HCT116 (cell line): ENCODE measurements at regions not wholly inside any gene's neighbourhood (a gene's known extent, or its start where the extent isn't known, plus 50 kb on each side); places are given as distances from the start of the nearest gene placed in this dataset.

Experiments used
- ATAC-seq: fragments of 200-7000 bp; cut with Tn5 transposase; 2 replicates; pipeline ENCODE4 v1.9.1; 2020; ENCODE audit warnings: mild to moderate bottlenecking, moderate library complexity
- BruUV-seq: library from RNA; stranded (reverse); fragments of 400-500 nt; replicated peaks from 2 replicates; lab custom pipeline; 2021; lab: Mats Ljungman, UMichigan
- CTCF ChIA-PET: fragments of 300-600 bp; sonication (Branson Sonifier 250); formaldehyde crosslinking; loops from one replicate; lab custom pipeline; 2021; ENCODE audit warnings: antibody characterized with exemption; lab: Charles Lee
- POLR2A ChIA-PET: fragments of 300-600, 350-600 bp; sonication (Branson Sonifier 250); formaldehyde crosslinking; loops from one replicate; lab custom pipeline; 2021; ENCODE audit warnings: antibody characterized with exemption; lab: Charles Lee
- RAD21 ChIA-PET, 2 experiments: fragments of 300-600 bp; sonication (Branson Sonifier 250); formaldehyde crosslinking; loops; one replicate each; lab custom pipeline; 2023; ENCODE audit warnings: low total read pairs in 2 of 2; ENCODE audit not compliant: uncharacterized antibody in 2 of 2, unreplicated experiment in 2 of 2, low non-redundant PET in 1 of 2; lab: Charles Lee
- DNase-seq: peaks from one replicate; pipeline ENCODE4 v3.0.0-alpha.2; 2010; ENCODE audit warnings: low read depth, low spot score
- H2AFZ ChIP-seq: fragments of 200-600 bp; shearing (Covaris generic), sonication (generic); 2 replicates; pipeline ENCODE4 v1.6.1; 2017; ENCODE audit warnings: low read depth, mixed run types, mixed read lengths, antibody characterized with exemption, low read length; ENCODE audit not compliant: poor library complexity, severe bottlenecking
- H3K27ac ChIP-seq: 2 replicates; pipeline ENCODE4 v1.5.1; 2012; ENCODE audit warnings: low read depth, low read length
- H3K27me3 ChIP-seq: fragments of 200-600 bp; sonication (generic); 2 replicates; pipeline ENCODE4 v1.6.1; 2016; ENCODE audit warnings: mixed run types, low read length, mixed read lengths; ENCODE audit not compliant: insufficient read depth
- H3K36me3 ChIP-seq, 2 experiments: fragments of 200-500 bp in 1 of 2; fragments of 200-600 bp in 1 of 2; sonication (Bioruptor generic) in 1 of 2; sonication (generic) in 1 of 2; 2 replicates each; pipeline versions ENCODE4 v1.5.1 to v1.6.1; 2014 to 2016; ENCODE audit warnings: low read length in 2 of 2, inconsistent platforms in 1 of 2, mixed read lengths in 1 of 2, mixed run types in 1 of 2; ENCODE audit not compliant: insufficient read depth in 2 of 2, control insufficient read depth in 1 of 2
- H3K4me1 ChIP-seq, 2 experiments: fragments of 200-600 bp in 1 of 2; sonication (generic) in 1 of 2; 2 replicates each; pipeline versions ENCODE4 v1.5.1 to v1.6.1; 2012 to 2017; ENCODE audit warnings: low read length in 2 of 2, inconsistent platforms in 1 of 2, mild to moderate bottlenecking in 1 of 2, mixed read lengths in 1 of 2, mixed run types in 1 of 2, moderate library complexity in 1 of 2; ENCODE audit not compliant: insufficient read depth in 2 of 2, control insufficient read depth in 1 of 2
- H3K4me2 ChIP-seq: fragments of 200-600 bp; sonication (generic); 2 replicates; pipeline ENCODE4 v1.6.1; 2017; ENCODE audit warnings: mixed run types, low read length, mixed read lengths
- H3K4me3 ChIP-seq, 2 experiments: fragments of 200-600 bp in 1 of 2; sonication (generic) in 1 of 2; replicated peaks in 1 of 2; 2 replicates each; pipeline ENCODE4 v1.5.1; 2011 to 2016; ENCODE audit warnings: low read length in 2 of 2, control low read depth in 1 of 2, low read depth in 1 of 2, mild to moderate bottlenecking in 1 of 2, mixed read lengths in 1 of 2, mixed run types in 1 of 2
- H3K79me2 ChIP-seq: fragments of 200-600 bp; sonication (generic); 2 replicates; pipeline ENCODE4 v1.6.1; 2017; ENCODE audit warnings: mild to moderate bottlenecking, mixed run types, low read length, moderate library complexity, mixed read lengths; ENCODE audit not compliant: insufficient read depth
- H3K9ac ChIP-seq: fragments of 200-600 bp; sonication (generic); 2 replicates; pipeline ENCODE4 v1.6.1; 2016; ENCODE audit warnings: low read length, mixed read lengths
- H3K9me2 ChIP-seq: fragments of 200-600 bp; sonication (generic), shearing (Covaris generic); 2 replicates; pipeline ENCODE4 v1.6.1; 2017; ENCODE audit warnings: mixed run types, mild to moderate bottlenecking, moderate library complexity; ENCODE audit not compliant: insufficient read depth
- H3K9me3 ChIP-seq, 2 experiments: fragments of 200-500 bp in 1 of 2; fragments of 200-600 bp in 1 of 2; sonication (Bioruptor generic) in 1 of 2; sonication (generic) in 1 of 2; 2 replicates each; pipeline ENCODE4 v1.6.1; 2014 to 2017; ENCODE audit warnings: low read length in 2 of 2, mixed read lengths in 2 of 2, inconsistent platforms in 1 of 2, low read depth in 1 of 2, mild to moderate bottlenecking in 1 of 2, mixed run types in 1 of 2, moderate library complexity in 1 of 2; ENCODE audit not compliant: control insufficient read depth in 1 of 2, insufficient read depth in 1 of 2
- H4K20me1 ChIP-seq: fragments of 200-600 bp; sonication (generic), shearing (Covaris generic); 2 replicates; pipeline ENCODE4 v1.6.1; 2017; ENCODE audit warnings: mixed run types, mild to moderate bottlenecking, moderate library complexity; ENCODE audit not compliant: insufficient read depth
- CEBPB ChIP-seq: IDR thresholded peaks from 2 replicates; pipeline ENCODE4 v1.6.1; 2012; ENCODE audit warnings: low read depth
- JUND ChIP-seq: IDR thresholded peaks from 2 replicates; pipeline ENCODE4 v1.6.1; 2012
- POLR2A ChIP-seq: IDR thresholded peaks from 2 replicates; pipeline ENCODE4 v1.7.0; 2011; ENCODE audit warnings: borderline replicate concordance; ENCODE audit not compliant: insufficient read depth, insufficient read length; ENCODE audit errors: extremely low read depth
- POLR2AphosphoS5 ChIP-seq: IDR thresholded peaks from 2 replicates; pipeline ENCODE4 v1.6.1; 2011; ENCODE audit warnings: mild to moderate bottlenecking, low read depth, low read length, moderate library complexity
- RAD21 ChIP-seq: IDR thresholded peaks from 2 replicates; pipeline ENCODE4 v1.6.1; 2012; ENCODE audit warnings: low read depth, mild to moderate bottlenecking
- SIN3A ChIP-seq: IDR thresholded peaks from 2 replicates; pipeline ENCODE4 v1.6.1; 2012; ENCODE audit warnings: low read depth
- SRF ChIP-seq: IDR thresholded peaks from 2 replicates; pipeline ENCODE4 v1.6.1; 2012; ENCODE audit warnings: low read depth
- TCF7L2 ChIP-seq: IDR thresholded peaks from 2 replicates; pipeline ENCODE4 v1.7.0; 2011; ENCODE audit warnings: borderline replicate concordance, inconsistent platforms; ENCODE audit not compliant: insufficient read depth, insufficient read length; ENCODE audit errors: extremely low read depth
- YY1 ChIP-seq: IDR thresholded peaks from 2 replicates; pipeline ENCODE4 v1.6.1; 2011; ENCODE audit warnings: low read length, low read depth, moderate library complexity, mild to moderate bottlenecking; ENCODE audit not compliant: insufficient replicate concordance; ENCODE audit errors: extremely low read depth
- ZFX ChIP-seq: fragments of 450-650 bp; IDR thresholded peaks from 2 replicates; pipeline ENCODE4 v1.6.1; 2017
- intact Hi-C: fragments of 100-400 bp; cut with micrococcal nuclease; formaldehyde crosslinking; loops from 2 replicates; pipeline ENCODE4 v1.10.0; 2022
- TF ChIP-seq, protein P1 (sequence below): IDR thresholded peaks from 2 replicates; pipeline ENCODE4 v1.6.1; 2012
- TF ChIP-seq, protein P2 (sequence below): IDR thresholded peaks from 2 replicates; pipeline ENCODE4 v1.6.1; 2012; ENCODE audit warnings: low read depth
- TF ChIP-seq, protein P3 (sequence below): IDR thresholded peaks from 2 replicates; pipeline ENCODE4 v1.6.1; 2012

DNA sequence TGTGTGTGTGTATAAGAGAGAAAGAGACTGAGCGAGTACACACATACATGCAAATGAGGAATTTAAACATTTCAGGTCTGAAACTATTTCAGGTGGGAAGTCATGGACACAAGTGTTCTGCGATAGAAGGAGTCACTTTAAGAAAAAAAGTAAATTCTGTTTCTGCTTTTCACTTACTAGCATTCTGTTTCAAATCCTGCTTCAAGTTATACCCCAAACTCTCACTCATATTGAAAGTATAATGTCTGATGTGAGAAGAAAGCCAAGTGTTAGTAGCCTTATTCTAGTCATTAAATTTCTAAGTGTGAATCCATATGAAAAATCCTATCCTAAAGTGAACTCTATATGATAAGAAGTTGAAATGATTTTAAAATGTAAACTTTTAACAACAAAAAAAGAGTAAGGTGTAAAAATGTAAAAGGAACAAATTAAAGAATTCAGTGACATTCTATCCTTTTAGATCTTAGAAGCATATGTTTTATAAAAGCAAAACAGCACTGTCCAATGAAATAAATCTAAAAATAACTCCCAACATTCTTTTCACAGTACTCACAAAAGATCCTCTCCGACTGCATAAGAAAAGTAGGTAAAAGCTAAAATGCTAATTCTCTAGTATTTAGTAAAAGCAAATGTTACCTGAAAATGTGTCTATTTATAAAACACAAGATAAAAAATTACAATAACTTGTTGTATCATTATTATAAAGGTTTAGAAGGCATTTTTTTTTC, 570.6 kb downstream of the ZEB2 start (continued):
- TF ChIP-seq, protein P1, sequence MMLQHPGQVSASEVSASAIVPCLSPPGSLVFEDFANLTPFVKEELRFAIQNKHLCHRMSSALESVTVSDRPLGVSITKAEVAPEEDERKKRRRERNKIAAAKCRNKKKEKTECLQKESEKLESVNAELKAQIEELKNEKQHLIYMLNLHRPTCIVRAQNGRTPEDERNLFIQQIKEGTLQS = no peak
- no peak for TF ChIP-seq POLR2A
- TF ChIP-seq YY1 = no peak
- no peak for TF ChIP-seq SIN3A
- no peak for TF ChIP-seq JUND
- TF ChIP-seq, protein P2, sequence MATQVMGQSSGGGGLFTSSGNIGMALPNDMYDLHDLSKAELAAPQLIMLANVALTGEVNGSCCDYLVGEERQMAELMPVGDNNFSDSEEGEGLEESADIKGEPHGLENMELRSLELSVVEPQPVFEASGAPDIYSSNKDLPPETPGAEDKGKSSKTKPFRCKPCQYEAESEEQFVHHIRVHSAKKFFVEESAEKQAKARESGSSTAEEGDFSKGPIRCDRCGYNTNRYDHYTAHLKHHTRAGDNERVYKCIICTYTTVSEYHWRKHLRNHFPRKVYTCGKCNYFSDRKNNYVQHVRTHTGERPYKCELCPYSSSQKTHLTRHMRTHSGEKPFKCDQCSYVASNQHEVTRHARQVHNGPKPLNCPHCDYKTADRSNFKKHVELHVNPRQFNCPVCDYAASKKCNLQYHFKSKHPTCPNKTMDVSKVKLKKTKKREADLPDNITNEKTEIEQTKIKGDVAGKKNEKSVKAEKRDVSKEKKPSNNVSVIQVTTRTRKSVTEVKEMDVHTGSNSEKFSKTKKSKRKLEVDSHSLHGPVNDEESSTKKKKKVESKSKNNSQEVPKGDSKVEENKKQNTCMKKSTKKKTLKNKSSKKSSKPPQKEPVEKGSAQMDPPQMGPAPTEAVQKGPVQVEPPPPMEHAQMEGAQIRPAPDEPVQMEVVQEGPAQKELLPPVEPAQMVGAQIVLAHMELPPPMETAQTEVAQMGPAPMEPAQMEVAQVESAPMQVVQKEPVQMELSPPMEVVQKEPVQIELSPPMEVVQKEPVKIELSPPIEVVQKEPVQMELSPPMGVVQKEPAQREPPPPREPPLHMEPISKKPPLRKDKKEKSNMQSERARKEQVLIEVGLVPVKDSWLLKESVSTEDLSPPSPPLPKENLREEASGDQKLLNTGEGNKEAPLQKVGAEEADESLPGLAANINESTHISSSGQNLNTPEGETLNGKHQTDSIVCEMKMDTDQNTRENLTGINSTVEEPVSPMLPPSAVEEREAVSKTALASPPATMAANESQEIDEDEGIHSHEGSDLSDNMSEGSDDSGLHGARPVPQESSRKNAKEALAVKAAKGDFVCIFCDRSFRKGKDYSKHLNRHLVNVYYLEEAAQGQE = no peak
- TF ChIP-seq, all 23 proteins: peak for 0

DNA sequence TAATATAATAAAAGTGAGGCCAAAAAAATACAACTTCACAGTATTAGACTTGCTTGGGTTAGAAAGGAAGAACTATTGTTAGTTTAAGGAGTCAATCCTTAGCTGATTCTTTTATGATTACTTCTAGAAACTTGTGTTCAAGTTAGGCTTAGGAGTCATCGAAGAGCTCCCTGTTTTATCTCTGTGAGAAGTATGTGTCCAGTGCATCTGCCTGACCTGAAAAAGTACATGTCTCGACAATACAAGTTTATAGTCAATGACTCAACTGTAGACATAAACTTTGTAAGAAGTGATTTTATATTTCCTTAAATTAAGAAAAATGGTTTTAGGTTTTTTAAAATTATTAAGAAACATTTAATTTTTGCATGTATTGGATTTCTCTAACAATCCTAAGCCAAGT, 571.2 kb downstream of the ZEB2 start:
- CTCF ChIA-PET = no interaction called here
- H3K36me3 ChIP-seq = no peaks in the 10 kb centered on the region
- H3K4me1 ChIP-seq = no peaks in the 10 kb centered on the region
- no peak overlapping the region for H3K9ac ChIP-seq
- TF ChIP-seq CEBPB = no peak
- no peak for TF ChIP-seq SRF
- TF ChIP-seq RAD21 = no peak
- TF ChIP-seq TCF7L2 = no peak
- no peak for TF ChIP-seq ZFX
- TF ChIP-seq POLR2AphosphoS5 = no peak
- TF ChIP-seq, protein P3, sequence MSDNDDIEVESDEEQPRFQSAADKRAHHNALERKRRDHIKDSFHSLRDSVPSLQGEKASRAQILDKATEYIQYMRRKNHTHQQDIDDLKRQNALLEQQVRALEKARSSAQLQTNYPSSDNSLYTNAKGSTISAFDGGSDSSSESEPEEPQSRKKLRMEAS = no peak
- H3K27me3 ChIP-seq = no peaks in the 10 kb centered on the region
- no peak overlapping the region for H3K27ac ChIP-seq
- no TSS peak for BruUV-seq
- intact Hi-C loops = no loop called here
- DNase-seq (no peak), ATAC-seq (no peak)
- H3K4me2 ChIP-seq = no peak overlapping the region
- no peaks in the 10 kb centered on the region for H3K79me2 ChIP-seq
- H3K4me3 ChIP-seq = no peak overlapping the region
- POLR2A ChIA-PET = no interaction called here
- RAD21 ChIA-PET = no interaction called here
- H2AFZ ChIP-seq = no peak overlapping the region
- H3K9me2 ChIP-seq = no peaks in the 10 kb centered on the region
- no peaks in the 10 kb centered on the region for H3K9me3 ChIP-seq
- H4K20me1 ChIP-seq = no peaks in the 10 kb centered on the region
